Activated T-helper 1 cell treated with anti-CD3 and anti-CD28 coated beads, Interleukin-12 subunit alpha, Interleukin-12 subunit beta, Interleukin-2, Interleukin-4 antibody, amounts not matched to agents 30 ng/mL and 10 ng/mL and 1 ng/mL, durations not matched to agents 14 hours and 24 hours and 36 hours (primary cell): ENCODE measurements at regions not wholly inside any gene's neighbourhood (a gene's known extent, or its start where the extent isn't known, plus 50 kb on each side); places are given as distances from the start of the nearest gene placed in this dataset.
"Not testable (repeated sequence)": the region's sequence is repeated elsewhere in the genome, so short reads cannot be mapped to it uniquely, and the experiment has no call there.

Experiments
- DNase-seq: peaks from one replicate; pipeline ENCODE4 v3.0.0; 2021; ENCODE audit warnings: low spot score
- H3K27ac Mint-ChIP-seq: one replicate; pipeline ENCODE4 v1.8.0; 2021; ENCODE audit warnings: mild to moderate bottlenecking, mixed read lengths
- H3K27me3 Mint-ChIP-seq: one replicate; pipeline ENCODE4 v1.8.0; 2022; ENCODE audit warnings: mild to moderate bottlenecking, moderate library complexity, mixed read lengths; ENCODE audit not compliant: insufficient read depth
- H3K36me3 Mint-ChIP-seq: one replicate; pipeline ENCODE4 v1.8.0; 2021; ENCODE audit warnings: low read depth, mixed read lengths
- H3K4me1 Mint-ChIP-seq: one replicate; pipeline ENCODE4 v1.8.0; 2021; ENCODE audit warnings: low read depth, mixed read lengths
- H3K4me3 Mint-ChIP-seq: one replicate; pipeline ENCODE4 v1.8.0; 2021; ENCODE audit warnings: mild to moderate bottlenecking, moderate library complexity, mixed read lengths
- H3K9me3 Mint-ChIP-seq: one replicate; pipeline ENCODE4 v1.8.0; 2021; ENCODE audit warnings: mixed read lengths
- intact Hi-C: fragments of 100-400 bp; cut with micrococcal nuclease; formaldehyde crosslinking; loops from one replicate; pipeline ENCODE4 v1.15.1; 2024

DNA sequence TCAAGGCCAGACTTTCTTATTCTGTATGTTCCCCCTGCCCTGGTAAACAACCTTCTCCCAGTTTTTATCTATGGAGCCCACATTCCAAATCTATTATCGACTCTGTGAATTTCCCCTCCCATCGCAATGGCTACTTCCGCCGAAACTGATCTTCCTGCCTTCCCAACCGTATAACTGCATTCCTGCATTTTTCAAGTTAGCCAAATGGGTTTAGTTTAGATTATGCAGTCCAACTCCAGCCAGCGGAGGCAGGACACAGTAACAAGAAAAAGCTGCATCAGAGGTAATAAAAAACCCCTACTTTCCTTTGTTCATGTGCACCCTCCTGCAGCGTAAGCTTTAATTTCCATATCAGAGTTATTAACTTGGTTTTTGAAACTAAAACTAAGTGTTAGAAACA, 112.2 kb upstream of the ZNF91 start:
- no peak for DNase-seq
- intact Hi-C loops, result no loop called here
- Mint-ChIP-seq H3K4me1 (no peaks in the 10 kb centered on the region), H3K27me3 (no peaks in the 10 kb centered on the region), H3K9me3 (peaks cover 33% of the 10 kb centered on the region), H3K27ac (no peak overlapping the region), H3K36me3 (no peaks in the 10 kb centered on the region), H3K4me3 (no peak overlapping the region)

DNA sequence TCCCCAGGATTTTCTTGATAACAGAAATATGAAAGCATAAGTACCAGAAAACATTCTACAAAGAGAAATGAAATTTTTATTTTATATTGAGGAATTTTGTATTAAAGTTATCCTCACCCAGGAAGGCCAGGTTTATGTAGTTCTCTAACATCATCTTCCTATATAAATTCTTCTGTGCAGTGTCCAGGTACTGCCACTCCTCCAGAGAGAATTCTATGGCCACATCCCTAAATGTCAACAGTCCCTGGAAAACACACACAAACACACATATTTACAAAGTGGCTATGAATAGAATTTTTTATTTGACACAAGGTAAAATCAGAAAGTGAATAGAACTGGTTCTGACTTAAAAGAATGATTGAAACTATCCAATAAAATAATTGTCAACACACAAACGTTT, 110.5 kb upstream of the ZNF91 start:
- Mint-ChIP-seq H3K36me3 (no peaks in the 10 kb centered on the region), H3K27me3 (no peaks in the 10 kb centered on the region), H3K9me3 (peaks cover 29% of the 10 kb centered on the region), H3K4me3 (no peak overlapping the region), H3K27ac (no peak overlapping the region), H3K4me1 (no peaks in the 10 kb centered on the region)
- no peak for DNase-seq
- intact Hi-C loops, result no loop called here

DNA sequence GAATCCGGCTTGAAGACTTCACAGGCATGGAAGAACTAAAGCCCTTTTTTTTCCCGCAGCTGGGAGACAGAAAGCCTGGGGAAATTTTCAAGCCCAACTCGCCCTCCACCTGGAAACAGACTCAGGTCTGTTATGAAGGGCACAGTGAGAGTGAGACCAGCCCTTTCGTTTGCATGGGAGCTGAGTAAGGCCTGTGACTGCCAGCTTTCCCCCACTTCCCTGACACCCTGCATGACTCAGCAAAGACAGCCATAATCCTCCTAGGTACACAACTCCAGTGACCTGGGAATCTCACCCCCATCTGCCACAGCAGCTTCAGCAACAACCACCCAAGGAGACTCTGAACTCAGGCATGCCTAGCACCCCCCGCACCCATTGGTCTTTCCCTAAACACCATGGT, 87.6 kb upstream of the ZNF91 start:
- Mint-ChIP-seq H3K9me3 (peaks cover 80% of the 10 kb centered on the region), H3K4me1 (no peaks in the 10 kb centered on the region), H3K4me3 (no peak overlapping the region), H3K36me3 (no peaks in the 10 kb centered on the region), H3K27me3 (peaks cover 1% of the 10 kb centered on the region), H3K27ac (no peak overlapping the region)
- DNase-seq, result no peak
- intact Hi-C loops, result no loop called here

DNA sequence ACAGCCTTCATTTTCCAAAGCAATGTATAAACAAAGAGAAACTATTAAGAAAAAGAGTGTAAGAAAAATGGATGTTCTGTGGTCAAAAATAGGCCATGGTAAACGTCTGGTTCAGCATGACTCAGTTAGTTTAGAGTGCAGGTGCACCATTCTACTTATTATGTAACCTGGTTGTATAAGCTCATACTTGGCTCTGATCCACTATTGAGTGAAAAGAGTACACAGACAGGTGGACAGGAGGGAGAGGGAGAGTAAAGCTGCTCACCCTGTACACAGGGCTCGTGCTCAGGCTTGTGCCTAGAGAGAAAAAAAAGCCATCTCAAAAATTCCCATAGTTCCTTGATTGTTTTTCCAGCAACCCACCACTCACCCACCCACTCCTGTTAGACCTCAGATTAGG, 85.8 kb upstream of the ZNF91 start:
- Mint-ChIP-seq H3K4me3 (no peak overlapping the region), H3K9me3 (peaks cover 79% of the 10 kb centered on the region), H3K27ac (no peak overlapping the region)

DNA sequence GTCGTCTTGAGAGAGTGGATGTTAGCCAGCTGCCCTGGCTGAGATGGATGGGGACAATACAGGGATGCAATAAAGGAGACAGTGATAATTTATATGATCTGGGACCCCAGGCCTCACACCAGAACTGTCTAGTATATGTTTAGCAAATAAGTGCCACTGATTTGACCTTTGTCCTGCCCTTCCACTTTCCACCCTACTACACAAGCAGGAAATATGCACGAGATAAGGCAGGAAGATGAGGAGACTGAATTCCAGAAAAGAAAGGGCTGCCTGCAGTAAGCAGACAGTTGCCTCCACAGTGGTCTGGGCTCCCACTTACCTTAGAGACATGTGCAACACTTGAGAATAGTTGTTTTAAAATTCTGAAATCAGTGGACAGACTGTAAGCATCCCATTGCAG, 80.2 kb upstream of the ZNF91 start:
- Mint-ChIP-seq H3K4me1 (no peaks in the 10 kb centered on the region), H3K9me3 (peaks cover 66% of the 10 kb centered on the region), H3K27ac (no peak overlapping the region), H3K36me3 (no peaks in the 10 kb centered on the region), H3K4me3 (no peak overlapping the region), H3K27me3 (no peaks in the 10 kb centered on the region)
- no peak for DNase-seq
- intact Hi-C loops, result no loop called here

More for the DNA sequence above, 85.8 kb upstream of the ZNF91 start:
- H3K36me3 Mint-ChIP-seq, result no peaks in the 10 kb centered on the region
- H3K4me1 Mint-ChIP-seq, result no peaks in the 10 kb centered on the region
- no peak for DNase-seq
- intact Hi-C loops, result no loop called here
- H3K27me3 Mint-ChIP-seq, result peaks cover 1% of the 10 kb centered on the region

DNA sequence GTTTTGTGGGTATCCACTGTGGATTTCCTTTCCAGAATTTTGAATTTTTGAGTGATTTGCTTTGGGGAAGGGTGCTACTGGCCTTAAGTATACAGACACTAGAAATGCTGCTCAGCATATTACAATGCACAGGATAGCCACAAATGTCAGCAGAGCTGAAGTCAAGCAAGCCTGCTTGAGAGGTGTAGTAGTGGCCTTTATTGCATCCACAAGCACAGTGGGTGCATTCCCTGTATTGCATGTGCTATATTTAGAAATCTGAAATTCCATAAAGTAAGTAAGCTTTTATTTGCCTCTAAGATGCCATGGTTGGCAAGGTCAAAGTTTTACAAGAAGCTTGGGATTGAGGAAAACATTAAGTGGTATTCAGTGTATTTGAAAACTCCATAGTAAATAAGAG, 79.5 kb upstream of the ZNF91 start:
- no peak overlapping the region for H3K27ac Mint-ChIP-seq
- H3K4me1 Mint-ChIP-seq, result no peaks in the 10 kb centered on the region
- intact Hi-C loops, result no loop called here
- H3K36me3 Mint-ChIP-seq, result no peaks in the 10 kb centered on the region
- H3K27me3 Mint-ChIP-seq, result no peaks in the 10 kb centered on the region
- no peak for DNase-seq
- H3K9me3 Mint-ChIP-seq, result peaks cover 64% of the 10 kb centered on the region
- no peak overlapping the region for H3K4me3 Mint-ChIP-seq

DNA sequence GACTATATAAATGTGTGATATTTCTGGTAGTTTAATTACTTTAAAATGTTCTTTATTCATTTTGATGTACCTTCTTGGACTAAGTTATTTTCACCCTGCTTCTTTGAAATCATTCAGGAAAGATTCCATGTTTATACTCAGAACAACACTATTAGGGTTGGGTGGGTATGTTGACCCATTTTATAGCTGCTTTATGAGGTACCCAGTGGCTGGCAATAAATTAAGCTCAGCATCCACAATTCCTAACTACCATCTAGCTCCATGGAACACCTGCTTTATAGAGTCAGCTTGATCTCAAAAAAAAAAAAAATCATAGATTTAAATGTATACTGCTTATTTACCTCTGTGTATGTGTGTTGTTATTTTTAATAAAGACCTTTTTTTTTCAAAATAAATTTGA, 78.9 kb upstream of the ZNF91 start:
- no peak for DNase-seq
- Mint-ChIP-seq H3K27me3 (no peaks in the 10 kb centered on the region), H3K36me3 (no peaks in the 10 kb centered on the region), H3K9me3 (peaks cover 64% of the 10 kb centered on the region), H3K4me3 (no peak overlapping the region), H3K27ac (no peak overlapping the region), H3K4me1 (no peaks in the 10 kb centered on the region)
- intact Hi-C loops, result no loop called here

DNA sequence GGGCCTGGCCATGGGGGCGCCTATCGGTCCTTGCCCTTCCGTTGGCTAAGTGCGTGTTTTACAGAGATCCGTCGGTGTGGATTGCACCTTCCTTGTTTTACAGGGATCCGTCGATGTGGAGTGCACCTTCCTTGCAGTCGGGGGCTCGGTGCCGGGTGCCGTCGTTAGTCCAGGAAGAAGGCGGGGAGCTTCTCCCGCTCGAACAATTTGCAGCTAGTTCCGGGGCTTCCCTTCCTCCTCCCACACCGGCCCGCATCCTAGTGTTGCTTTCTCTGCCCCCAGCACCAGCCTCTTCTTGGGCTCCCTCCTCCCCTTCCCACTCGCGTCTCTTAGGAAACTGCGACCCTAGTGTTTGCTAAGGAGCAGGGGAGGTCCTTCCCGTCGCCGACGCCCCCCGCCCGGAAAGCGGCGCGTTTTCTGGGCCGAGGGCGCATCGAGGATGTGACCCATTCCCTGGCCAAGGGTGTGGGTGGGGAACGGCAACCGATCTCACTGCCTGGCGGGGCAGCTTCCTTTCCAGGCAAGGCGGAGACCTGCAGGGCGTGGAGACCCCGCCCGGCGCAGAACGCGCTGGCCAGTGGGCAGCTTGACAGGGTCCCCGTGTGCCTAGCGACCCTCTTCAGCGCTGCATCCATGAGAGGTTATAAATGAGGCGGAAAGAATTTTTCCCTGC, 75.7 kb upstream of the ZNF91 start:
- Mint-ChIP-seq H3K9me3 (peaks cover 74% of the 10 kb centered on the region), H3K27me3 (no peaks in the 10 kb centered on the region), H3K4me3 (no peak overlapping the region), H3K4me1 (no peaks in the 10 kb centered on the region), H3K27ac (no peak overlapping the region), H3K36me3 (peaks cover 3% of the 10 kb centered on the region)
- no peak for DNase-seq
- intact Hi-C loops, result no loop called here

DNA sequence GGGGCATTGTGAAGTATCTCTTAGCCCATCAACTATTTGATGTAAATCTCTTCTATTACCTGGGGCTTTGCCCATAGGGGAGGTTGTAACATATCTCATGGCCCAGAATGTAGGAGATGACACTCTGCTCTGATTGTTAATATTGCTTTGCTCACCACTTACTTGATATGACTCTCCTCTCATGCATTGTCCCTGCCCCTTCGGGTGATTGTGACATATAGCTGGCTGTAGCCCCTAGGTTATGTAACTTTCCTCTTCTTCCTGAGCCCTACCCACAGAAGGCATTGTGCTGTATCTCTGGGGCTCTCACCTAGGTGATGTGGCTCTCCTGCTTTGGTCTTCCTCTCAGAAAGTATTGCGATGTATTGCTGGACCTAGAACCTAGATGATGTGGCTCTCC, 69.1 kb upstream of the ZNF91 start:
- H3K27ac Mint-ChIP-seq, H3K4me3 Mint-ChIP-seq, H3K27me3 Mint-ChIP-seq, intact Hi-C loops, DNase-seq, H3K4me1 Mint-ChIP-seq, H3K36me3 Mint-ChIP-seq: not testable (repeated sequence)
- H3K9me3 Mint-ChIP-seq, result peaks cover 86% of the 10 kb centered on the region

DNA sequence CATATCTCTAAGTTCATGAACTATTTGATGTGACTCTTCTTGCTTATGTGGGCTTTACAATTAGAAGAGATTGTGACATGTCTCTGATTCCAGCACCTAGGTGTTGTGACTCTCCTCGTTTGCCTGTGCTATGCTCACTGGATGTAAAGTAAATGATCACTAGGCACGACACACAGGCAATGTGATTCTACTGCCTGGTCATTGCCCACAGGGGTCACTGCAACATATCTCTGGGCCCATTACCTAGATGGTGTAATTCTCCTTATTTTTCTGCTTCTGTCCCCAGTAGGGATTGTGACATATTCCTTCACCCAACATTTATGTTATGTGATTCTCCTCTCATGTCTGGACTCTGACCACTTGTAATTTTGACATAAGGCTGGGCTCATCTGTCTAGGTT, 65.8 kb upstream of the ZNF91 start:
- no peak for DNase-seq
- Mint-ChIP-seq H3K27ac (no peak overlapping the region), H3K4me3 (no peak overlapping the region), H3K36me3 (no peaks in the 10 kb centered on the region), H3K27me3 (no peaks in the 10 kb centered on the region), H3K9me3 (peaks cover 80% of the 10 kb centered on the region), H3K4me1 (no peaks in the 10 kb centered on the region)
- intact Hi-C loops, result no loop called here

DNA sequence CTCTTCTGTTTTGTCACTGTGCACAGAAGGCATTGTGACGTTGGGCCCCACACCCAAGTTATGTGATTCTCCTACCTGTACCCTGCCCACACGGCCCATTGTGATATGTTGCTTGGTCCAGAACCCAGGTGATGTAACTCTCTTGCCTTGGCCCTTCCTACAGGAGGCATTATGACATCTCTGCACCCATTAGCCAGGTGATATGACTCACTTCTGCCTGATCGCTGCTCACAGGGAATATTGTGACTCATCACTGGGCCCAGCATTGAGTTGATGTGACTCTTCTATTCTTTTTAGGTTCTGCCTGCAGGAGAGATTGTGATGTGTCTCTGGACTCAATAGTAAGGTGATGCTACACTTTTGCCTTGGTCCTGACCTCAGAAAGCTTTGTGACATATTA, 65.4 kb upstream of the ZNF91 start:
- DNase-seq, result no peak
- H3K9me3 Mint-ChIP-seq, result peaks cover 80% of the 10 kb centered on the region

More for the DNA sequence above, 65.4 kb upstream of the ZNF91 start:
- intact Hi-C loops, result no loop called here
- Mint-ChIP-seq H3K4me3 (no peak overlapping the region), H3K27ac (no peak overlapping the region), H3K36me3 (no peaks in the 10 kb centered on the region), H3K4me1 (no peaks in the 10 kb centered on the region), H3K27me3 (no peaks in the 10 kb centered on the region)
